Right ventricle myocardium inferior (tissue), 1 donor: ENCODE measurements at regions not wholly inside any gene's neighbourhood (a gene's known extent, or its start where the extent isn't known, plus 50 kb on each side); places are given as distances from the start of the nearest gene placed in this dataset.

Experiments
- ATAC-seq: fragments of 200-7000 bp; cut with Tn5 transposase; one replicate; pipeline ENCODE4 v1.9.1; 2020; ENCODE audit warnings: mild to moderate bottlenecking, moderate library complexity
- DNase-seq: peaks from one replicate; pipeline ENCODE4 v3.0.0; 2021; ENCODE audit errors: missing footprints
- intact Hi-C: fragments of 100-400 bp; cut with DNase I; formaldehyde crosslinking; loops from one replicate; pipeline ENCODE4 v1.11.0; 2022
- donor health status: DM: no; HTN: yes; CAD: no; lungs with severe emphysema.

DNA sequence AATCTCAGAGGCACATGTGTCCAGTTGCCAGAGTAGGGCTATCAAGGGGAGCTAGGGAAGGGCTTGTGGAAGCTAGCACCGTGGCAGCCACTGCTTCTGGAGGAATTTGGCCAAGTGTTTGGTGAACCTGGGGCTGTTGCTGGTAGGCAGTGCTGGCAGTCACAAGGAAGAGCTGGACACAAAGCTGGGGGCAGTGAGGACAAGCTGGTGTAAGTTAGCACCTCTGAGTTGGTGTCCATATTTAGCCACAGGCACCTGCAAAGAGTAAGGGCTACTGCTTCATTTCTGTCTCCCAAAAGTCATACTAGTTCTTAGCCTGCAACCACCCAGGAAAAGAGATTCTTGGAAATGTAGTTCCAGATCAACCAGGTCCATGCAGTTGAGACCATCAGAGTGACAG, 359.4 kb downstream of the CSNK1G3 start:
- ATAC-seq = no peak

DNA sequence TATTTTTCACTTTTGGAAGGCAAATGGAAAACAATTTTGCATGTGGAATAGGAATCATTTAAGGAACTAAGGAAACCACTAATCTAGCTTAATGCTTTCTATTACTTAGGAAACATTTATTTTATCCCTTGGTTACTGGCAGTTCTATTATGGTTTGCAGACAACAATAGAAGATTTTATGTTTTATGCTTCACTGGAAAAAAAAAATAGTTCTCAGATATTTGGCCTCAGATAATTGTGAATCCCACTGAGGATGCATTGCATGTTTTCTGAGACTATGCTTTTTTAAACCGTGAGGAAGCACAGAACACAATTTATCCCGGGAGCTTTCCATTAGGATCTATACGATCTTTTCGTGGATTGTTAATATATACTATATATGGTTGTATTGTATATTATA, 356.9 kb downstream of the CSNK1G3 start:
- DNase-seq (no peak), ATAC-seq (no peak)
- intact Hi-C loops = no loop called here

More for the DNA sequence above, 359.4 kb downstream of the CSNK1G3 start:
- intact Hi-C loops = no loop called here
- no peak for DNase-seq

DNA sequence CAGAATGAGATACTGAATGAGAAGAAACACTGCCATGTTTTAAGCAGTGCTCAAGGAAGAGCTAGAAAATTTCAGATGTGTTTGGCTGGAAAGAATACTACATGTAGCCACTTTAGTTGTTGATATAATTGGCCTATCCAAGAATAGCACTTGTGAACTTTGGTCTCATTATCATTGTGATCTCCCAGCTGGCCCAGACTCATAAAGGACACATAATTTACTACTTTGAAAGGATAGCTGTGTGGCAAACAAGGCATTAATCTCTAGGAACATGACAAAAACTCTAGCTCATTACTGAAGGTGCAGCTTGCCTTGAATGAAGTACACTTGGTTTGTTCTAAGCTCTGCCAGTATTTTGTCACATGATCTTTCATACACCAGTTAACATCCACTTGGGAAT, 356.3 kb downstream of the CSNK1G3 start:
- no peak for DNase-seq
- intact Hi-C loops = no loop called here
- no peak for ATAC-seq

DNA sequence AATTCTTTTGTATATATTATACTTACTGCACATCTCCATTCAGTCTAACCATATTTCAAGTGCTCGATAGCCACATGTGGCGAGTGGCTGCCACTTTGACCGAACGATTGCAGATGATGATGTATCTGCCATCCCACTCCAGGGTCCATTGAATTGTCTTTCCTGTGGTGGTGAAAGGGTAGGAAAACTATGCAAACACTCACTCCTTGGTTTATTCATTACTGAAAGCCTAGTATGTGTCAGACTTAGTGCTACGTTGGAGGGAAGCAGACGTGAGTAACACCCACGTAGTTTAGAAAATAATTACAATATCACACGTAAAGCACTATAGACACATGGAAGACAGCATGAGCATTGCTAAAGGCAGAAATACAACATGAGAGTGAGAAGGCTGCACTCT, 353.7 kb downstream of the CSNK1G3 start:
- intact Hi-C loops = no loop called here

DNA sequence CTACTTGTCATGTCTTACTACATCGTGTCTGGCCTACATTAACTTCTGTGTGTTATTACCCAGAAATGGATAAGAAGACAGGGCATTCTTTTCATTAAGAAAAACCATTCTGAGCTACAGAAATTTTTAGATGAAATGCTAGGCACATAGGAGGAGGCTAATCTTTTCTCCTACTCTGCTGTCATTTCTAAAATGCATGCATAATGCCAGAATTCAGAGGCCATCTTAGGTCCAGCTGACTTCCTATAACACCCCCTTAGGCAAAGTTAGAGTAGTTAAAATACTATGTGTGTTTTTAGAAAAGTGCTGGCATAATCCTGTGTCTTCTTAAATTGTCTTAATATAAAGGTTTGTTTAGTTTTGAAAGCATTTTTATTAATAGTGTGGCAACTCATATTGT, 352.6 kb downstream of the CSNK1G3 start:
- intact Hi-C loops = no loop called here
- ATAC-seq (no peak), DNase-seq (no peak)

More for the DNA sequence above, 353.7 kb downstream of the CSNK1G3 start:
- ATAC-seq = no peak
- no peak for DNase-seq

DNA sequence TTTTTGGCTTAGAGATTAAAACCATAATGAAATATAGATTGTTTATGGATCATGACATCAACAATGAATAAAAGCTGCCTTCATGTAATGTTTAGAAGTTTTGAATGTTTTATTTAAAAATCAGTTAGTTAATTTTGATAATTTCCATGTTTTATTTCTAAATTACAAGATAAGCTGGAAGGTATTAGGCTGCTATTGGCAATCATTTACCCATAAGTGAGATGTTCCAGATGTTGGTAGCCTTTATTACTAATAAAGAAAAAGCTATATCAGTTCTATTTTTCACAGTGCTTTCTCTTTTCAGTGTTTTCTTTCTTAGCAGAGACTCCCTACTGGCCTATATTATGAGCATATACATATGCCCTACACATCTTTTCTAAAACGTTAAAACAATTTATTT, 347.0 kb downstream of the CSNK1G3 start:
- intact Hi-C loops = no loop called here
- no peak for DNase-seq
- no peak for ATAC-seq

DNA sequence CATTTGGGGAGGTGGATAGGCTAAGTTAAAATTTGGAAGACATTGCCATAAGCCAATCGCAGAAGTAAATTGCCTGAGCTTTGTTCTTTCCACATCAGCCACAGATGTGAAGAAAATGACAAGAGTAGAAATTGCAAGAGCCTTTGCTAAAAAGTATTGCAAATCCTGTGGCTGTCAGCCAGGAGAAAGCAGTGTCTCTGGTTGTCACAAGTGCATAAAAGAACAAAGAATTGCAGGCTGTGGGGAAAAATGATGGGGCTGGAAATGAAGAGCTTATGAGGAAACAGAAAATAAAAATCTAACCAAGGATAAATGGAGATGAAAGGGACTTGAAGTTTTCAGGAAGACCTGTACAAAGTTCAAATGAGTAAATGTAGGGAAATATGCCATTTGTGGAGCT, 344.8 kb downstream of the CSNK1G3 start:
- ATAC-seq (no peak), DNase-seq (no peak)
- intact Hi-C loops = no loop called here

DNA sequence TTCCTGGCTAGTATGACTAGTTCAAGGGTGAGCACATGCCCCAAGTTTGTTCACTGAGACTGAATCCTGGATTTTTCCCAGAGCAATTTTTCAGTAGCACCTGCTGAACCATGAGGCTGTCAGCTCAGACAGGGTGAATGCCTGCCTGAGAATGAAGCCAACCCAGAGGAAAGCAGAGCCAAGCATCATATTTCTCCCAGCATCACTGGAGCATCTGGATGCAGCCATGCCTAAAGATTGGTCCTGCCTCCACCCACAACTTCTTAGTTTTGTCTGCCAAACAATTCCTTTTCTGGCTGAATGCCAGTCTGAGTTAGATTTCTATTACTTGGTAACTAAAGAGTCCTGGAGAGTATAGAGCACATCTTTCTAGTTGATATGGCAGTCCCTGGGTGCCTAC, 343.6 kb downstream of the CSNK1G3 start:
- ATAC-seq = no peak
- intact Hi-C loops = no loop called here
- no peak for DNase-seq

DNA sequence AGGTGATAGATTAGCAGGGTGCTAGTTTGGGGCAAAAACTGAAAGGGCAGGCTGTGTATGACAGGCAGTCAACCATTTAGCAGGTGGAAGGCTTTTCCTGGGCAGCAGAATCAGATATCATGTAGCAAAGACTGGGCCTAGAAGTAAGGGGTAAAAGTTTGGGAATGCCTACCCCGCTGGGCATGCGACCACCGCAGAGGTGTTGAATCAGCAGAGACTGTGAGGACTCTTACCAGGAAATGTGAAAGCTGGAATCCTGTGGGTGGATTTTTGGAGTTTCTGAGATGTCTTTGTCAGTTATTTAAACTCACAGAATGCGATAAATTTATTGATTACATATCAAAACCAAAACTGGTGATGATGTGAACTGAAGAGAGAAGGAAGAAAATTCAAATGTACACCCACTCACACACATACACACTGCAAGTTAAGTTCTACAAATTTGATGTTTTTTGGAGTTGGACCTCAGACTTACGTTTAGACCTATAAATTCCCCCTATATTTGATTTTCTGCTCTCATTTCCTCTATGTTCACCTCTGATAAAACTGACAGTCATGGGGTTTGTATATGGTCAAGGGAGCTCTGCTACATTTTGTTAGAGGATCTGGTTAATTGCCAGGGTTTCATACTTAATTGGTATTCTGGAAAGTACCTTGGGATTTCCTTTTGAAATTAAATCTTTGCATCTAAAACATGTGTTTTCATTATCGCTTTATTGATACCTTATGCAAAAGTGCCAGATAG, 333.6 kb downstream of the CSNK1G3 start:
- ATAC-seq (no peak), DNase-seq (no peak)
- intact Hi-C loops = no loop called here

DNA sequence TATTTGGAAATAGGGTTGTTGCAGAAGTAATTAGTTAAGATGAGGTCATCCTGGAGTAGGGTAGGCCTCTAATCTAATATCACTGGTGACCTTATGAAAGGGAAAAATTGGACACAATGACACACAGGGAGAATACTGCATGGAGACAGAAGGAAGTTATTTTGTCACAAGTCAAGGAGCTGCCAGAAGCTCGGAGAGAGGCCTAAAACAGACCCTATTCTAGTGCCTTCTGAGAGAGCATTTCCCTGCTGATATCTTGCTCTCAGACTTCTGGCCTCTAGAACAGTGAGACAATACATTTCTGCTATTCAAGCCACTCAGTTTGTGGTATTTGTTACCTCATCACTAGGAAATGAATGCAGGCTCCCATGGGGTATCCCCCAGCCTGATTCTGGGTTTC, 332.9 kb downstream of the CSNK1G3 start:
- intact Hi-C loops = no loop called here
- ATAC-seq (peak; percentile 50), DNase-seq (no peak)

DNA sequence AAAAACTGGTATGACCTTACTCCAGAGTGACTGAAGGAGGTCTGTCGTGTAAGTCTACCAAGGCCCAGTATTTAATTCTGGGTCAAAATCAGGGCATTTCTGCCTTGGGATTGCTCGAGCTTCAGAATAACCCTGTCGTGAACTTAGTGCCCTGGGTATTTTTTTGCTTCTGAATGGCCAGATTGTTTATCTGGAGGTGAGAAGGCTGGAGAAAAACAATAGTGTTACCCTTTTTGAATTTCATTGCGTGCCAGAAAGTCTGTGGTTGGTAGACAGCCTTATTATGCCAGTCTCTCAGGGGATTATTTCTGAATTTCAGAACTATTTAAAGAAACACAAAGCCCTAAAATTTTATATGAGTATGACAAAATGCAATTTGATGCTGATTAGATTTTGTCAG, 323.4 kb downstream of the CSNK1G3 start:
- DNase-seq (no peak), ATAC-seq (no peak)
- intact Hi-C loops = no loop called here

DNA sequence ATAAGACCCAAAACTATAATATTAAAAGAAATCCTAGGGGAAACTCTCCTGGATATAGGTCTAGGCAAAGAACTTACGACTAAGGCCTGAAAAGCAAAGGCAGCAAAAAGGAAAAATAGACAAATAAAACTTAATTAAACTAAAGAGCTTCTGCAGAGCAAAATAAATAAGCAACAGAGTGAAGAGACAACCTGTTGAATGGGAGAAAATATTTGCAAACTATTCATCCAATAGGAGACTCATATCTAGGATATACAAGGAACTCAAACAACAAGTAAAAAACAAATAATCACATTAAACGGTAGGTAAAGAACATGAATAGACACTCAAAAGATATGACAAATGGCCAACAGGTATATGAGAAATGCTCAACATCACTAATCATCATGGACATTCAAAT, 318.6 kb downstream of the CSNK1G3 start:
- intact Hi-C loops = no loop called here
- no peak for DNase-seq
- ATAC-seq = no peak

DNA sequence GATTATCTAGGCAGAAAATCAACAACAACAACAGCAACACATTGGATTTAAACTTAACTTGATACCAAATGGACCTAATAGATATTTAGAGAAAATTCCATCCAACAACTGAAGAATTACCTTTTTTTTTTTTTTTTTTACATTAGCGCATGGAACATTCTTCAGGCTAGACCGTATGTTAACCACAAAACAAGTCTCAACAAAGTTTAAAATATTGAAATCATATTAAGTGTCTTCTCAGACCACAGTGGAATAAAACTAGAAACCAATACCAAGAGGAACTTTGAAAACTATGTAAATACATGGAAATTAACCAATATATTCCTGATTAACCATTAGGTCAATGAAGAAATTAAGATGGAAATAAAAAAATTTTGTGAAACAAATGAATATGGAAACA, 315.8 kb downstream of the CSNK1G3 start:
- intact Hi-C loops = no loop called here
- ATAC-seq = no peak

DNA sequence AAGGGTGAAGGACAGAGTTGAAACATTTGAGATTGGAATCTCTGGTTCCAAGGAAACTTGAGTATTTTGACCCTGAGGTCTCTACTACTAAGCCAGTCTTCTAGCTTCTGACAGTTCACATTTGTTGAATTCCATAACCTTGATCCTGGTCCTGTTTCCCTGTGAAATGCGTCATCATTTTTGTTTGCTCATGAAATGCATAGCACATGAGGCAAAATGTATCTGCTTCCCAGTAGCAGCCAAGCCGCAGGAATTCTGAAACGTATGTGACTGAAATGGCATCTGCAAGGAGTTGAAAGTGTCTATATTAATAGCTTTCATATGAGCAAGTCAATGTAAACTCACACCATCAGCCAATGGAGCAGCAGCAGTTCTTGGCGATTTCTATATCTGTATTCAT, 307.9 kb downstream of the CSNK1G3 start:
- intact Hi-C loops = loop anchor here (10.0 kb wide), 3 partner anchors 95 to 835 kb away; no protein-coding TSS in a partner anchor
- ATAC-seq = no peak

More for the DNA sequence above, 315.8 kb downstream of the CSNK1G3 start:
- no peak for DNase-seq

DNA sequence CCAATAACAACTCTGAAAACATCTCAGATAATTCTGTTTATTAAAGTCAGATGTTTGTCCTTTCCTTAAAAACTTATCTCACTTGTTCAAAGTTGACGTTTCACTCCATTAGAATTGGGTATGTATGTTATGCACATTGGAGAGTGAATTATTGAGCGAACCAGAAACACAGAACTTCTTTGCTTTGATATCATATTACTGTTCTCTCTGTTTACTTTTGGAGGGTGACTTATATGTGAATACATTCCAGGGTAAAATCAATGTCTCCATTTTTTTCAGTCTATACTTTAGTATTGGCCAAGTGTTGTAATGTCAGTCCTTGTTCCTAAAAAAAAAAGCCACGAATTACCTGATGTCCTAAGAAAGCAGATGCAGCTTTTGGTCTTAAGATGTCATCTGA, 307.4 kb downstream of the CSNK1G3 start:
- ATAC-seq = no peak
- intact Hi-C loops = loop anchor here (10.0 kb wide), 3 partner anchors 95 to 835 kb away; no protein-coding TSS in a partner anchor
- DNase-seq = no peak

More for the DNA sequence above, 307.9 kb downstream of the CSNK1G3 start:
- DNase-seq = no peak

DNA sequence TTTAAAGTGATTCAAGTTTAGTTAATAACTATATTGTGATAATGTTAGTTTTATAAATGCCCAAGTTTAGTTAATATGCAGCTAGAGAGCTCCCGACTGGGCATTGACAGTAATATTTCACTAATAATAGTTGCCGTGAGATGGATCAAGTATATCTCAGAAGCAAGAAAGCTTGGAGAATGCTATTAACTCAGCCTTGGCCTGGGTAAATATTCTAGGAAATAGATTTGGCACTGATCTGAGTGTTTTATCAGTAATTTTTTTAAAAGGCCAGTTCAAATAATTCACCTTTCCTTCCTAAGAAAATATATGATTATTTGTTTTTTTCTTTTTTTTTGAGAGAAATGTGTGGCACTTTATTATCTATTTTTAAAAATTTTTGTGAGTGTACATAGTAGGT, 305.3 kb downstream of the CSNK1G3 start:
- DNase-seq (no peak), ATAC-seq (no peak)
- intact Hi-C loops = loop anchor here (10.0 kb wide), 3 partner anchors 98 to 838 kb away; no protein-coding TSS in a partner anchor

DNA sequence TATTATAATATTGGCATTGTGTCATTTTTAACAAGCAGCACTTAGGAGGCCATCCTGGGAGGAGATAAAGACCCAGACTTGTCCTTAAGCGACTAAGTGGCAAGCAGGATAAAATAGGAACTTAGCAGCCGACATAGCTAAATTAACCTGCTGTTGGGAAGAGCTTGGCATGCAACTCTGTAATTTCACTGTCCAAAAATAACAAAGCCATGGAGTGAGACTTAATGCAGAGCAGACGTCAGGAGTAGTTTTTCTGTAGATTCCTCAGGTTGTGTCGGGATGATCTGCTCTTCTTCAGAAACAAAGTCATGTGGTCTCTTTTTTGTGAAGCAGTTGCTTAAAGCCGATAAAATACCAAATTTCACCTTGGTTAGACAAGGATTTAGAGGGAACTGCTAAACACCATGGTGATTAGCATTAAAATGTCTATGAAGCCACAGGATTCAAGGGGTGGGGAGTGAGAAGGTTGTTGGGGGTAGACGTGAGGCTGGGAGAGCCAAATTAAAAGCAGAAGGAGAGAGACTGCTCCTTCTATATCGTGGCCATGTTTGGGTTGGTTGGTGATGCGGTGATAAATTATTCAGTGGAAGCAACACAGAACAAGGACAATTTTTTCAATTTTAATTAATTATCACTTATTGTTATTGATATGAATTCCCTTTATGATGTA, 303.0 kb downstream of the CSNK1G3 start:
- intact Hi-C loops = loop anchor here (2.0 to 10.0 kb wide), 5 partner anchors 58 to 840 kb away; no protein-coding TSS in a partner anchor
- ATAC-seq = peak; percentile 69
- DNase-seq = no peak

DNA sequence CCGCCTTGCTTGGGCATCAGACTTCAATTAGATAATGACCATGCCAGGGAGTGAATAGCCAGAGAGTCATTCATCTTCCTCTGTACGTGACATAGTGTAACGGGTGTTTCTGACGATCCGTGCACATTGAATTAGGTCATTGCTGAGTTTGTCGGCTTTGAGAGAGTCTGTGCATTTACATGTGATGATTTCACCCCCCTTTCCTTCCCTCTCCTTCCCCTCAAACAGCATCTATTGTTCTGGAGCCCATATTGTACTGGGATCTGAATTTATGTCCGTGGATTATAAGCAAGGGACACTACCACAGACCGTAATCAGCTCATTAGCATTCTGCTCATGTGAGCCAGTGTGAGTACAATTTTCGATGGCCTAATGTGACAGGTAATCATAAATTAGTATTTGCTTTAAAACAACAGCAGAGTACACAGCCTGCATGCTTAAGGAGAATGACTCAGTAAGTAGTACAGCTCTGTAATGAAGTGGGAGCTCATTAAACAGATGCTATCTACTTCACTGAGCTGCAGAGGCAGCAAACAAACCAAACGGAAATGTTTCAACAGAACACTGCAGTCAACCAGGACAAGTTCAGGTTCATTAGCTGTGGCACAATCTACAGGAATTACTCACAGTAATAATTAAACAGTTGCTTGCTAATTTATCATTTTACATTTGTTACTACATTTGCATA, 302.1 kb downstream of the CSNK1G3 start:
- ATAC-seq (peak; percentile 46), DNase-seq (no peak)
- intact Hi-C loops = loop anchor here (2.0 to 10.0 kb wide), 5 partner anchors 57 to 841 kb away; no protein-coding TSS in a partner anchor

DNA sequence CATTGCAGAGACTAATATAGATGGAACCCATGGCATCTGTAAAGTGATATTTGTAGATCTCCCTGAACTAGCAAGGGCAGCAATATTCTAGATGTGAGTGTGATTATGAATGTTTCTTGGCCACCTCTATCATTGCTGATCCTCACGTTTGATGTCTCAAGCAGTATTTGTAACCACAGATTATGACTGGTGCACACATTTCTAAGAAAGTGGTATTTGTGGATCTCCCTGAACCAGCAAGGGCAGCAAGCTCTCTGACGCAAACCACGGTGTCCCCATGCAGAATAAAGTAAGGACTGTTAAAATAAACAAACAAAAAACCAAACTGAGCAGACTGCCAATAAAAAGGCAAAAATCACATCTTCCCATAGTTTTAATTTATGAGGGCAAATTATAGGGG, 301.3 kb downstream of the CSNK1G3 start:
- DNase-seq (no peak), ATAC-seq (no peak)
- intact Hi-C loops = loop anchor here (5.0 to 10.0 kb wide), 4 partner anchors 102 to 842 kb away; no protein-coding TSS in a partner anchor
